Peyer's patch (tissue), 4 donors: ENCODE measurements at regions not wholly inside any gene's neighbourhood (a gene's known extent, or its start where the extent isn't known, plus 50 kb on each side); places are given as distances from the start of the nearest gene placed in this dataset.

Experiments
- CTCF ChIP-seq, 6 experiments: fragments of 450-650 bp in 4 of 6; fragments of 200-600 bp in 2 of 6; sonication (generic) in 1 of 6; IDR thresholded peaks; one replicate each; pipeline ENCODE4 v1.5.1; 2017 to 2019; ENCODE audit warnings: antibody characterized with exemption in 6 of 6, mild to moderate bottlenecking in 3 of 6, moderate library complexity in 1 of 6
- POLR2A ChIP-seq, 2 donors: fragments of 450-650 bp; IDR thresholded peaks; one replicate each; pipeline ENCODE4 v1.5.1; 2017; ENCODE audit warnings: antibody characterized with exemption in 2 of 2, mild to moderate bottlenecking in 2 of 2, moderate library complexity in 2 of 2

- TF ChIP-seq CTCF (IDR thresholded peaks at IDR 0.05) (no peak), POLR2A (IDR thresholded peaks at IDR 0.05) (no peak)
These were observed 442.3 kb upstream of the AKR1E2 start for GRCh38 chr10:4383651-4384098.
